ENCODE measurements at regions not wholly inside any gene's neighbourhood (a gene's known extent, or its start where the extent isn't known, plus 50 kb on each side); places are given as distances from the start of the nearest gene placed in this dataset.

- Histone ChIP-seq H2AFZ (ENCODE audit: control insufficient read depth, low read length) (no peak overlapping the region), H3K9me1 (ENCODE audit: control insufficient read depth, extremely low read depth, insufficient read depth, low read length) (no peaks in the 10 kb centered on the region), H3K9me3 (ENCODE audit: control insufficient read depth, low read depth, low read length) (no peaks in the 10 kb centered on the region), H3K27me3 (ENCODE audit: control insufficient read depth, extremely low read depth, insufficient read depth, low read length) (no peaks in the 10 kb centered on the region), H3K27ac (ENCODE audit: control insufficient read depth, insufficient read depth, low read length) (no peak overlapping the region), H3K4me1 (ENCODE audit: control insufficient read depth, extremely low read depth, insufficient read depth, low read length) (no peaks in the 10 kb centered on the region), H3K9ac (ENCODE audit: control insufficient read depth, extremely low read depth, insufficient read depth, low read length) (no peak overlapping the region), H3K4me3 (ENCODE audit: control insufficient read depth in 2 of 3, extremely low read depth in 1 of 3, insufficient read depth in 2 of 3, low read depth in 1 of 3, low read length in 3 of 3) (no peak overlapping the region), H3K36me3 (ENCODE audit: control insufficient read depth in 2 of 2, extremely low read depth in 1 of 2, insufficient read depth in 2 of 2, low read length in 2 of 2) (no peaks in the 10 kb centered on the region), H3K79me2 (ENCODE audit: control insufficient read depth, insufficient read depth, low read length) (no peaks in the 10 kb centered on the region), H4K20me1 (ENCODE audit: control insufficient read depth, extremely low read depth, insufficient read depth, low read length) (no peaks in the 10 kb centered on the region), H3K4me2 (ENCODE audit: control insufficient read depth, extremely low read depth, insufficient read depth, low read depth, low read length) (no peak overlapping the region)
- FAIRE-seq (no peak), DNase-seq (ENCODE audit: low read depth, low spot score) (no peak)
- TF ChIP-seq CTCF (optimal IDR thresholded peaks at IDR 0.05 in 1 of 3, IDR thresholded peaks at IDR 0.05 in 1 of 3, conservative IDR thresholded peaks at IDR 0.05 in 1 of 3; ENCODE audit: extremely low read depth in 1 of 3, insufficient read depth in 2 of 3, low read length in 3 of 3) (no peak), EZH2 (IDR thresholded peaks at IDR 0.05; ENCODE audit: low read length) (no peak)
- dilution Hi-C loops (cut with MboI; ENCODE audit: extremely low pct_ligation_motif_present, low sequenced_read_pairs): no loop called here
These were observed 269.8 kb upstream of the KLF6 start for GRCh38 chr10:4054656-4055435.

GRCh38 chr10:4053940-4054339 is 268.9 kb upstream of the KLF6 start:
- no peak overlapping the region for H3K9ac ChIP-seq (ENCODE audit: control insufficient read depth, extremely low read depth, insufficient read depth, low read length)
- H3K9me3 ChIP-seq (ENCODE audit: control insufficient read depth, low read depth, low read length): no peaks in the 10 kb centered on the region
- DNase-seq (ENCODE audit: low read depth, low spot score) (no peak), FAIRE-seq (no peak)
- H2AFZ ChIP-seq (ENCODE audit: control insufficient read depth, low read length): no peak overlapping the region
- no peak overlapping the region for H3K4me3 ChIP-seq (ENCODE audit: control insufficient read depth in 2 of 3, extremely low read depth in 1 of 3, insufficient read depth in 2 of 3, low read depth in 1 of 3, low read length in 3 of 3)
- no peaks in the 10 kb centered on the region for H3K27me3 ChIP-seq (ENCODE audit: control insufficient read depth, extremely low read depth, insufficient read depth, low read length)
- no peaks in the 10 kb centered on the region for H3K9me1 ChIP-seq (ENCODE audit: control insufficient read depth, extremely low read depth, insufficient read depth, low read length)
- no peak overlapping the region for H3K4me2 ChIP-seq (ENCODE audit: control insufficient read depth, extremely low read depth, insufficient read depth, low read depth, low read length)
- no peaks in the 10 kb centered on the region for H4K20me1 ChIP-seq (ENCODE audit: control insufficient read depth, extremely low read depth, insufficient read depth, low read length)
- H3K79me2 ChIP-seq (ENCODE audit: control insufficient read depth, insufficient read depth, low read length): no peaks in the 10 kb centered on the region
- H3K4me1 ChIP-seq (ENCODE audit: control insufficient read depth, extremely low read depth, insufficient read depth, low read length): no peaks in the 10 kb centered on the region
- H3K27ac ChIP-seq (ENCODE audit: control insufficient read depth, insufficient read depth, low read length): no peak overlapping the region
- H3K36me3 ChIP-seq (ENCODE audit: control insufficient read depth in 2 of 2, extremely low read depth in 1 of 2, insufficient read depth in 2 of 2, low read length in 2 of 2): no peaks in the 10 kb centered on the region
- TF ChIP-seq CTCF (optimal IDR thresholded peaks at IDR 0.05 in 1 of 3, IDR thresholded peaks at IDR 0.05 in 1 of 3, conservative IDR thresholded peaks at IDR 0.05 in 1 of 3; ENCODE audit: extremely low read depth in 1 of 3, insufficient read depth in 2 of 3, low read length in 3 of 3): no peak
- no peak for TF ChIP-seq EZH2 (IDR thresholded peaks at IDR 0.05; ENCODE audit: low read length)
- dilution Hi-C loops (cut with MboI; ENCODE audit: extremely low pct_ligation_motif_present, low sequenced_read_pairs): no loop called here

Data from keratinocyte (primary cell).